Heart right ventricle (tissue), 16 donors: ENCODE measurements at regions not wholly inside any gene's neighbourhood (a gene's known extent, or its start where the extent isn't known, plus 50 kb on each side); places are given as distances from the start of the nearest gene placed in this dataset.
A peak's percentile ranks its signal among the peaks of the same experiment; 100 is the strongest.

Experiments
- ATAC-seq, 8 donors: fragments of 200-7000 bp; cut with Tn5 transposase; one replicate each; pipeline ENCODE4 v1.9.1; 2020; ENCODE audit warnings: mild to moderate bottlenecking in 8 of 8, moderate library complexity in 8 of 8, moderate number of reproducible peaks in 1 of 8
- DNase-seq, 2 donors: peaks; one replicate each; pipeline ENCODE4 v3.0.0-alpha.2; 2020
- H3K27ac ChIP-seq, 10 donors: fragments of 200-600 bp; sonication (generic) in 2 of 10; one replicate each; pipeline versions ENCODE4 v1.5.0 to v1.8.0; 2020 to 2022; ENCODE audit warnings: mild to moderate bottlenecking in 3 of 10
- H3K27me3 ChIP-seq, 7 donors: fragments of 200-600 bp; one replicate each; pipeline ENCODE4 v1.8.0; 2021 to 2022; ENCODE audit warnings: mild to moderate bottlenecking in 2 of 7
- H3K36me3 ChIP-seq, 9 donors: fragments of 200-600 bp; sonication (generic) in 1 of 9; one replicate each; pipeline versions ENCODE4 v1.5.0 to v1.8.0; 2020 to 2022; ENCODE audit warnings: mild to moderate bottlenecking in 2 of 9
- H3K4me1 ChIP-seq, 9 donors: fragments of 200-600 bp; sonication (generic) in 1 of 9; one replicate each; pipeline versions ENCODE4 v1.5.0 to v1.8.0; 2020 to 2022; ENCODE audit warnings: mild to moderate bottlenecking in 4 of 9
- H3K4me3 ChIP-seq, 10 donors: fragments of 200-600 bp; sonication (generic) in 2 of 10; one replicate each; pipeline versions ENCODE4 v1.5.0 to v1.8.0; 2020 to 2022; ENCODE audit warnings: mild to moderate bottlenecking in 7 of 10, moderate library complexity in 2 of 10
- H3K9me3 ChIP-seq, 11 donors: fragments of 200-600 bp in 10 of 11; sonication (generic) in 2 of 11; one replicate each; pipeline versions ENCODE4 v1.5.0 to v1.8.0; 2013 to 2022; ENCODE audit warnings: mild to moderate bottlenecking in 2 of 11, control low read depth in 1 of 11, moderate library complexity in 1 of 11
- WGBS, 2 donors: extraction: QIAGEN DNeasy Blood & Tissue Kit; methylation state at CpG; one replicate each; pipeline ENCODE4 v1.1.7; 2013; ENCODE audit warnings: inconsistent platforms in 1 of 2; 5-methylcytosine and 5-hydroxymethylcytosine counted together
- intact Hi-C, 10 donors: fragments of 100-400 bp; cut with DNase I; formaldehyde crosslinking; loops; one replicate each; pipeline versions ENCODE4 v1.11.1 to v1.14.2; 2022
- TF ChIP-seq, protein P1 (sequence below), 9 donors: fragments of 200-600 bp; sonication (generic) in 2 of 9; IDR thresholded peaks; one replicate each; pipeline versions ENCODE4 v1.5.0 to v1.8.0; 2021 to 2022; ENCODE audit warnings: antibody characterized with exemption in 9 of 9, mild to moderate bottlenecking in 5 of 9, moderate library complexity in 1 of 9
- donor health status: Arrhythmogenic right ventricular cardiomyopathy.
- donor health status: ischemic (EF 13 %, LVEDD 7.1; RV severe dilation, severe dysfunction).
- donor health status: healthy with polysubstance abuse.
- donor health status: DM: no; HTN: yes; CAD: no.
- donor health status: DM: no; HTN: no; CAD: no.
- donor health status: ischemic (EF 25% LVEDD 6.9; RV normal size, moderate dysfunction).
- donor health status: ischemic (EF 25% LVEDD 5.7; RV mildly dilated, moderate dysfunction).
- donor health status: healthy.
- donor health status: DM: yes; HTN: yes; CAD: no.
- donor health status: Ischemic cardiomyopathy.
- donor health status: ischemic (EF 35%, LVEDD 5.7; RV mildly dilated, moderate dysfunction).
- donor health status: nonischemic (EF 11% LVEDD 7.7; RV severe dilation, severe dysfunction).
- donor health status: DM: yes; HTN: yes; CAD: no.
- donor health status: PGD.
- donor health status: ischemic (EF 29% LVEDD 5.4; RV normal size, mild dysfunction).
- donor health status: nonischemic (EF 23%, LVEDD 6.1; RV moderate dilation, normal function).

- no peak for ATAC-seq
- DNase-seq: no peak
- TF ChIP-seq, protein P1, sequence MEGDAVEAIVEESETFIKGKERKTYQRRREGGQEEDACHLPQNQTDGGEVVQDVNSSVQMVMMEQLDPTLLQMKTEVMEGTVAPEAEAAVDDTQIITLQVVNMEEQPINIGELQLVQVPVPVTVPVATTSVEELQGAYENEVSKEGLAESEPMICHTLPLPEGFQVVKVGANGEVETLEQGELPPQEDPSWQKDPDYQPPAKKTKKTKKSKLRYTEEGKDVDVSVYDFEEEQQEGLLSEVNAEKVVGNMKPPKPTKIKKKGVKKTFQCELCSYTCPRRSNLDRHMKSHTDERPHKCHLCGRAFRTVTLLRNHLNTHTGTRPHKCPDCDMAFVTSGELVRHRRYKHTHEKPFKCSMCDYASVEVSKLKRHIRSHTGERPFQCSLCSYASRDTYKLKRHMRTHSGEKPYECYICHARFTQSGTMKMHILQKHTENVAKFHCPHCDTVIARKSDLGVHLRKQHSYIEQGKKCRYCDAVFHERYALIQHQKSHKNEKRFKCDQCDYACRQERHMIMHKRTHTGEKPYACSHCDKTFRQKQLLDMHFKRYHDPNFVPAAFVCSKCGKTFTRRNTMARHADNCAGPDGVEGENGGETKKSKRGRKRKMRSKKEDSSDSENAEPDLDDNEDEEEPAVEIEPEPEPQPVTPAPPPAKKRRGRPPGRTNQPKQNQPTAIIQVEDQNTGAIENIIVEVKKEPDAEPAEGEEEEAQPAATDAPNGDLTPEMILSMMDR (IDR thresholded peaks at IDR 0.05): peak in 4 of 9 donors; percentile 19 to 44 (median 32)
- H3K27ac ChIP-seq: no peak overlapping the region
- no peaks in the 10 kb centered on the region for H3K27me3 ChIP-seq
- H3K36me3 ChIP-seq: no peaks in the 10 kb centered on the region
- no peak overlapping the region for H3K4me3 ChIP-seq
- 20 to 34% methylated on average over 1 of the region's 1 CpG for WGBS, 2 donors
- H3K4me1 ChIP-seq: no peaks in the 10 kb centered on the region
- H3K9me3 ChIP-seq: peaks cover 0 to 25% (median 0%) of the 10 kb centered on the region in 11 donors
- intact Hi-C loops: loop anchor here in 3 of 10 donors (2.0 to 10.0 kb wide), 3 partner anchors 152 to 160 kb away; no protein-coding TSS in a partner anchor
These were observed 233.0 kb downstream of the RWDD3 start for GRCh38 chr1:95467036-95467435.

DNA sequence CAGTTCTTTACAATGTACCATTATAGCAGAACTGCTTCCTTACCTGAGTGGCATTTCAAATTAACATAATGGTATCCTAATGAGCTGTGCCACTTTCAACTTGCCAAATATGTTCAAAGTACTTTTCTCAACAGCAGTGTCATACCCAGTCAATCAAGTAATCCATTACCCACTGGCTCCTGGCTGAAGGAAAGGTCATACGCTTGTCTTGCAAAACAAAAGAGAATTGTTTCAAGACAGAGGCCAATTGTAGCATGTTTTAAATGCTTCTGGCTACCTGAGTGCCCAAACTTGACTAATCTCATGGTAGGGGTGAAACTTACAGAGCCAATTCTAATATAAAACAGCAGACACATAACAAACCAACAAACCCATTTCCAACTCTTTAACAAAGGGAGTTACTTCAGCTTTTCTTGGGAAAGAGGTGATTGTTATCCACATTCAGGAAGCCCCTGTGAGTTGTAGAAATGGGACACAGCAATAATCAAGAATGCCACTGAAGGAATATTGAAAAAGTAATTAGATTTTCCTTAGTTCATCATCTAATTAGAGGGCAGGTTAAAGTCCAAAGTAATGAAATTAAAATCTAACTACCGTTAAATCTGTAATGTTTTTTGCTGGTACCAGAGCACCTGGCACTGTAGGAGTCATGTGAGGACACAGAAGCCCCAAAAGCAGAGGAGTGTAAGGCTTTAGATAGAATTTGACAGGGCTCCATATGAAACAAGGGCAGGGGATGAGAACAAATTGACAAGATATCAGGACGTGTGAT lies 241.9 kb downstream of the RWDD3 start:
- 80 to 81% methylated on average over 3 of the region's 3 CpGs for WGBS, 2 donors
- intact Hi-C loops: loop anchor here in 1 of 10 donors (10.0 kb wide), 1 partner anchor 171 kb away; no protein-coding TSS in a partner anchor

DNA sequence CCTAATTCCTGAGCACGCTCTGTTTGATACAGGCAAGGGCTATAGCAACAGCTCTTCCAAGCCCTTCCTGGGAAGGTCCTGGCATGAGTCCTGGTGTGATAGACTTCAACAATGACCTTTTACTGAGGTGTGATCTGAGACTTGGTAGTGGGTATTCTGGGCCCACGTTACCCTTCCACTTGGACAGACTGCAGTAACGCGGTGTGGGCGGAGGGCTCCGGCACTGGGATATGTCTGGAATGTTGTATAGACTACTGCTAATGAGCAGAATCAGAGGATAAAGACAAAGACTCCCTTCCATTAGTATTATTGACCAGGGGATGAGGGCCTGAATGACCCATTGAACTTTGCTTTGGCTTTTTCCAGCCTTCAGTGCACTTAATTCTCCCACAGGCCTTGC lies 262.3 kb downstream of the RWDD3 start:
- no peaks in the 10 kb centered on the region for H3K36me3 ChIP-seq
- no peak overlapping the region for H3K4me3 ChIP-seq
- 83 to 84% methylated on average over 6 of the region's 6 CpGs for WGBS, 2 donors
- no peak overlapping the region for H3K27ac ChIP-seq
- H3K27me3 ChIP-seq: no peaks in the 10 kb centered on the region
- H3K4me1 ChIP-seq: no peaks in the 10 kb centered on the region
- intact Hi-C loops: no loop called here
- ATAC-seq (no peak), DNase-seq (no peak)
- TF ChIP-seq, protein P1 (IDR thresholded peaks at IDR 0.05): no peak
- no peaks in the 10 kb centered on the region for H3K9me3 ChIP-seq

More for the DNA sequence above, 241.9 kb downstream of the RWDD3 start:
- H3K9me3 ChIP-seq: no peaks in the 10 kb centered on the region
- no peaks in the 10 kb centered on the region for H3K4me1 ChIP-seq
- TF ChIP-seq, protein P1 (IDR thresholded peaks at IDR 0.05): no peak
- ATAC-seq: no peak
- H3K36me3 ChIP-seq: no peaks in the 10 kb centered on the region
- H3K4me3 ChIP-seq: no peak overlapping the region
- no peak for DNase-seq
- no peak overlapping the region for H3K27ac ChIP-seq
- H3K27me3 ChIP-seq: no peaks in the 10 kb centered on the region

DNA sequence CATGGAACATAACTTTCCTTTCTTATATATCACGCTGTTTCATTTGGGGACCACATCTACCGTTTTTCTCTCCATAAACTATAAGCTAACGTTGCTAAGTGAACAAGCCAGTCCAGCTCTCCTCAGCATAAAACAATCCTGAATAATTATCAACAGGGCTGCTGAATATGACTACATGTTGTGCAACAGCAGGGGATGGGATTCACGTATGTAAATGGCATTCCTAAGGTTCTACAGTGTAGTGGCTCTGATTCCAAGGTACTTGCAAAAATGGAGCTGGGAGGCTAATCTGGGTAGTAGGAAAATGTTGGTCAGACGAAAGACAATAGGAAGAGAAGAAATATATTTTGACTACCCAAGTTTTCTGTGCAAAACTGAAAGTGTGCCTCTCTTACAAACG lies 262.8 kb downstream of the RWDD3 start:
- Histone ChIP-seq H3K4me1 (no peaks in the 10 kb centered on the region), H3K27me3 (no peaks in the 10 kb centered on the region), H3K36me3 (no peaks in the 10 kb centered on the region), H3K9me3 (no peaks in the 10 kb centered on the region), H3K4me3 (no peak overlapping the region), H3K27ac (no peak overlapping the region)
- TF ChIP-seq, protein P1 (IDR thresholded peaks at IDR 0.05): no peak
- no peak for DNase-seq
- no peak for ATAC-seq
- intact Hi-C loops: no loop called here
- 81 to 82% methylated on average over 6 of the region's 6 CpGs for WGBS, 2 donors
